ENCODE measurements at regions not wholly inside any gene's neighbourhood (a gene's known extent, or its start where the extent isn't known, plus 50 kb on each side); places are given as distances from the start of the nearest gene placed in this dataset.

- H2AFZ ChIP-seq, result no peak overlapping the region
- H3K79me2 ChIP-seq (ENCODE audit: insufficient read depth), result no peaks in the 10 kb centered on the region
- H3F3A ChIP-seq (ENCODE audit: insufficient read depth), result no peaks in the 10 kb centered on the region
- H3K27me3 ChIP-seq (replicated peaks; ENCODE audit: insufficient read depth), result no peaks in the 10 kb centered on the region
- DNase-seq, result no peak
- no peak overlapping the region for H3K4me3 ChIP-seq
- H3K9ac ChIP-seq, result no peak overlapping the region
- no peak overlapping the region for H3K4me2 ChIP-seq (ENCODE audit: unreplicated experiment)
- H3K27ac ChIP-seq, result no peak overlapping the region
- no peaks in the 10 kb centered on the region for H3K4me1 ChIP-seq (ENCODE audit: insufficient read depth)
- H3K9me2 ChIP-seq (ENCODE audit: insufficient read depth), result no peaks in the 10 kb centered on the region
- no peaks in the 10 kb centered on the region for H3K9me3 ChIP-seq (ENCODE audit: low read depth)
- no peak for TF ChIP-seq EZH2 (IDR thresholded peaks at IDR 0.05; ENCODE audit: insufficient read depth, poor library complexity, severe bottlenecking)
- TF ChIP-seq EZH2phosphoT487 (IDR thresholded peaks at IDR 0.05; ENCODE audit: insufficient read depth, low read depth), result no peak
- H4K20me1 ChIP-seq (ENCODE audit: insufficient read depth), result no peaks in the 10 kb centered on the region
- no peaks in the 10 kb centered on the region for H3K36me3 ChIP-seq (ENCODE audit: low read depth)
- 0 to 7% methylated on average over 1 of the region's 1 CpG for WGBS, 2 experiments (ENCODE audit: low coverage in 1 of 2, low lambda C conversion rate in 2 of 2, missing lambda C conversion rate in 2 of 2)
- in situ Hi-C loops (cut with MboI), result no loop called here
Observed at GRCh38 chr3:78174821-78175220, 1134.9 kb downstream of the ROBO2 start.

DNA sequence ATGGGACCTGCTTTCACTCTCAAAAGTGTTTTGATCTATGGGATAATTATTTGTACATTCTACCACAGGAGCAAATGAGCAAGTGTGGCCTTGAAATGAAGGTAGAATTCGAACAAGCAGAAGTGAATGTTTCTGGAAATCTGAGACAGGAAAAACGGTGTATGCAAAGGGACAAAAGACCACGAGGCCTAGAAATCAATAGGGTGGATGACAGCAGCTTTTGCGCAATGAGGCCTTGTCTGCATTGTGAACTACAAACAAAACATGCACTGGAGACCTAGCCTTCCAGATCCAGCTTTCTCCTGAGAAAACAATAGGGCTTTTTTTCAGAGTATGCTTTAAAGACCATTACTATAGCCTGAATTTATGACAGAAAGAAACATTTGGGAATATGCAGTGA lies 1137.0 kb downstream of the ROBO2 start:
- TF ChIP-seq EZH2phosphoT487 (IDR thresholded peaks at IDR 0.05; ENCODE audit: insufficient read depth, low read depth) (no peak), EZH2 (IDR thresholded peaks at IDR 0.05; ENCODE audit: insufficient read depth, poor library complexity, severe bottlenecking) (no peak)
- no peaks in the 10 kb centered on the region for H3K4me1 ChIP-seq (ENCODE audit: insufficient read depth)
- no peaks in the 10 kb centered on the region for H3K9me2 ChIP-seq (ENCODE audit: insufficient read depth)
- in situ Hi-C loops (cut with MboI), result no loop called here
- no peaks in the 10 kb centered on the region for H3K36me3 ChIP-seq (ENCODE audit: low read depth)
- WGBS, 2 experiments (ENCODE audit: low coverage in 1 of 2, low lambda C conversion rate in 2 of 2, missing lambda C conversion rate in 2 of 2), result 48 to 51% methylated on average over 4 of the region's 4 CpGs
- DNase-seq, result no peak
- H3K4me3 ChIP-seq, result no peak overlapping the region
- H3K27ac ChIP-seq, result no peak overlapping the region
- no peaks in the 10 kb centered on the region for H3F3A ChIP-seq (ENCODE audit: insufficient read depth)
- no peak overlapping the region for H3K4me2 ChIP-seq (ENCODE audit: unreplicated experiment)
- H3K27me3 ChIP-seq (replicated peaks; ENCODE audit: insufficient read depth), result no peaks in the 10 kb centered on the region
- no peaks in the 10 kb centered on the region for H4K20me1 ChIP-seq (ENCODE audit: insufficient read depth)
- no peaks in the 10 kb centered on the region for H3K9me3 ChIP-seq (ENCODE audit: low read depth)
- no peaks in the 10 kb centered on the region for H3K79me2 ChIP-seq (ENCODE audit: insufficient read depth)
- H3K9ac ChIP-seq, result no peak overlapping the region
- H2AFZ ChIP-seq, result no peak overlapping the region

DNA sequence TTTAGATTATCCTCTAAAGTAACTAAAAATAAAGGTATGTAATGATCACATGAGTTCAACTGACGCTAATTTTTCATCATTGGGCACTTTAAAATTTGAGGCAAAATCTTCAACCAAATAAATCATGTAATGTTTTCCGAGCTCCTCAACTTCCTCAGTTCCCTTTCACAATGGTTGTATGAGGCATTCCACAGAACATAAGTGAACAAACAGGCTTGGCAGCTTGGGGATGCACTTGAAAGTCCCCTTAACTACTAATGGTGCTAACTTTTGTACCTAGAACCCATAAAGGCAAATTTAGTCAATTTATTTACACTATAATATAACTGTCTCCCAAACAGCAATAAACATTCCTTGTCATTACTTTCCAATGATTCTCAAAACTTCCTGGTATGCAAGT lies 1137.9 kb downstream of the ROBO2 start:
- in situ Hi-C loops (cut with MboI), result no loop called here

GRCh38 chr3:78178209-78178608 lies 1138.3 kb downstream of the ROBO2 start:
- in situ Hi-C loops (cut with MboI), result no loop called here
- Histone ChIP-seq H3K36me3 (ENCODE audit: low read depth) (no peaks in the 10 kb centered on the region), H3K4me3 (no peak overlapping the region)

More for the DNA sequence above, 1137.9 kb downstream of the ROBO2 start:
- Histone ChIP-seq H3K9me2 (ENCODE audit: insufficient read depth) (no peaks in the 10 kb centered on the region), H3K27me3 (replicated peaks; ENCODE audit: insufficient read depth) (no peaks in the 10 kb centered on the region), H3K4me1 (ENCODE audit: insufficient read depth) (no peaks in the 10 kb centered on the region), H3K4me3 (no peak overlapping the region), H3K9ac (no peak overlapping the region), H3K9me3 (ENCODE audit: low read depth) (no peaks in the 10 kb centered on the region), H4K20me1 (ENCODE audit: insufficient read depth) (no peaks in the 10 kb centered on the region), H3K36me3 (ENCODE audit: low read depth) (no peaks in the 10 kb centered on the region), H3F3A (ENCODE audit: insufficient read depth) (no peaks in the 10 kb centered on the region), H3K27ac (no peak overlapping the region), H3K4me2 (ENCODE audit: unreplicated experiment) (no peak overlapping the region), H3K79me2 (ENCODE audit: insufficient read depth) (no peaks in the 10 kb centered on the region), H2AFZ (no peak overlapping the region)
- no peak for TF ChIP-seq EZH2phosphoT487 (IDR thresholded peaks at IDR 0.05; ENCODE audit: insufficient read depth, low read depth)
- no peak for TF ChIP-seq EZH2 (IDR thresholded peaks at IDR 0.05; ENCODE audit: insufficient read depth, poor library complexity, severe bottlenecking)
- no peak for DNase-seq
- WGBS, 2 experiments (ENCODE audit: low coverage in 1 of 2, low lambda C conversion rate in 2 of 2, missing lambda C conversion rate in 2 of 2), result 59 to 64% methylated on average over 2 of the region's 2 CpGs

DNA sequence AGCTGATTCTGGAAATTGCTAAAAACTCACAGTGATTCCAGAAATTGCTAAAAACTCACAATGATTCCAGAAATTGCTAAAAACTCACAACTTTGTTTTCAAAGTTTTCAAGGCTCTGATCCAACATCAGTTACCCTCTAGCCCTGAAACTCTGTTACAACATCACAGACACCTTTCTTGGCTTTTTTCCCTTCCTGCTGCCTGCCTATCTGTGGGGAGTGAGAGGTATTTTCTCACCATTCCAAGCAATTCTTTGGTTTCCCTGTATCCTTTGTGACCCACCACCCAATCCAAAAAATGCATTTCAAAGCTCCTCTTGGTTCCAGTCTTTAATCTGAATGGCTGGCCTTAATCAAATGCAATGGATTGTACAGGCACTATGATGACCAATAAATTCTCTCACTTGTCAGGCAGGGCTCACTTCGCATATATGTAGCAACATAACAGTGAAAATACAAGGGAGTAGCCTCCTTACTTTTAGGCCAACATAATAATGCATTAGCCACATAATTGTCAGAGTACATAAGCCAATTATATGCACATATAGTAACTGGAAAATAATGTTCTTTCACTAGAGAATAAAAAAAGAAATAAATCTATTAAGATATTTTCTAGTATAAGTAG lies 1139.0 kb downstream of the ROBO2 start:
- TF ChIP-seq EZH2 (IDR thresholded peaks at IDR 0.05; ENCODE audit: insufficient read depth, poor library complexity, severe bottlenecking) (no peak), EZH2phosphoT487 (IDR thresholded peaks at IDR 0.05; ENCODE audit: insufficient read depth, low read depth) (no peak)

More at GRCh38 chr3:78178209-78178608, 1138.3 kb downstream of the ROBO2 start:
- Histone ChIP-seq H4K20me1 (ENCODE audit: insufficient read depth) (no peaks in the 10 kb centered on the region), H3K4me1 (ENCODE audit: insufficient read depth) (no peaks in the 10 kb centered on the region), H3K9me3 (ENCODE audit: low read depth) (no peaks in the 10 kb centered on the region), H3K79me2 (ENCODE audit: insufficient read depth) (no peaks in the 10 kb centered on the region), H3F3A (ENCODE audit: insufficient read depth) (no peaks in the 10 kb centered on the region), H2AFZ (no peak overlapping the region), H3K9me2 (ENCODE audit: insufficient read depth) (no peaks in the 10 kb centered on the region), H3K27me3 (replicated peaks; ENCODE audit: insufficient read depth) (no peaks in the 10 kb centered on the region), H3K4me2 (ENCODE audit: unreplicated experiment) (no peak overlapping the region), H3K9ac (no peak overlapping the region), H3K27ac (no peak overlapping the region)
- no peak for TF ChIP-seq EZH2 (IDR thresholded peaks at IDR 0.05; ENCODE audit: insufficient read depth, poor library complexity, severe bottlenecking)
- TF ChIP-seq EZH2phosphoT487 (IDR thresholded peaks at IDR 0.05; ENCODE audit: insufficient read depth, low read depth), result no peak
- DNase-seq, result no peak

More for the DNA sequence above, 1139.0 kb downstream of the ROBO2 start:
- H3K27ac ChIP-seq, result no peak overlapping the region
- H3K36me3 ChIP-seq (ENCODE audit: low read depth), result no peaks in the 10 kb centered on the region
- H3K4me1 ChIP-seq (ENCODE audit: insufficient read depth), result no peaks in the 10 kb centered on the region
- H3K9me3 ChIP-seq (ENCODE audit: low read depth), result no peaks in the 10 kb centered on the region
- H3K9me2 ChIP-seq (ENCODE audit: insufficient read depth), result no peaks in the 10 kb centered on the region
- DNase-seq, result no peak
- no peak overlapping the region for H3K4me3 ChIP-seq
- no peaks in the 10 kb centered on the region for H3K27me3 ChIP-seq (replicated peaks; ENCODE audit: insufficient read depth)
- in situ Hi-C loops (cut with MboI), result no loop called here
- H3K4me2 ChIP-seq (ENCODE audit: unreplicated experiment), result no peak overlapping the region
- 30 to 36% methylated on average over 1 of the region's 1 CpG for WGBS, 2 experiments (ENCODE audit: low coverage in 1 of 2, low lambda C conversion rate in 2 of 2, missing lambda C conversion rate in 2 of 2)
- H2AFZ ChIP-seq, result no peak overlapping the region
- H3F3A ChIP-seq (ENCODE audit: insufficient read depth), result no peaks in the 10 kb centered on the region
- H4K20me1 ChIP-seq (ENCODE audit: insufficient read depth), result no peaks in the 10 kb centered on the region
- no peak overlapping the region for H3K9ac ChIP-seq
- H3K79me2 ChIP-seq (ENCODE audit: insufficient read depth), result no peaks in the 10 kb centered on the region

All from GM23248 (cell line).